GM12864 (cell line): ENCODE measurements at regions not wholly inside any gene's neighbourhood (a gene's known extent, or its start where the extent isn't known, plus 50 kb on each side); places are given as distances from the start of the nearest gene placed in this dataset.

ENCODE experiments used
- DNase-seq: peaks from one replicate; pipeline ENCODE4 v3.0.0-alpha.2; 2011; ENCODE audit warnings: low read depth
- H3K4me3 ChIP-seq: 2 replicates; pipeline ENCODE4 v1.5.1; 2011; ENCODE audit warnings: mild to moderate bottlenecking, low read depth, low read length, control low read depth
- TF ChIP-seq, protein P1 (sequence below): IDR thresholded peaks from 2 replicates; pipeline ENCODE4 v1.5.1; 2011; ENCODE audit warnings: low read depth, mild to moderate bottlenecking, moderate library complexity, low read length, control low read depth, inconsistent platforms; ENCODE audit errors: missing control alignments

GRCh38 chr1:164495905-164496304 lies 63.1 kb upstream of the PBX1 start:
- DNase-seq: no peak
- no peak overlapping the region for H3K4me3 ChIP-seq
- TF ChIP-seq, protein P1, sequence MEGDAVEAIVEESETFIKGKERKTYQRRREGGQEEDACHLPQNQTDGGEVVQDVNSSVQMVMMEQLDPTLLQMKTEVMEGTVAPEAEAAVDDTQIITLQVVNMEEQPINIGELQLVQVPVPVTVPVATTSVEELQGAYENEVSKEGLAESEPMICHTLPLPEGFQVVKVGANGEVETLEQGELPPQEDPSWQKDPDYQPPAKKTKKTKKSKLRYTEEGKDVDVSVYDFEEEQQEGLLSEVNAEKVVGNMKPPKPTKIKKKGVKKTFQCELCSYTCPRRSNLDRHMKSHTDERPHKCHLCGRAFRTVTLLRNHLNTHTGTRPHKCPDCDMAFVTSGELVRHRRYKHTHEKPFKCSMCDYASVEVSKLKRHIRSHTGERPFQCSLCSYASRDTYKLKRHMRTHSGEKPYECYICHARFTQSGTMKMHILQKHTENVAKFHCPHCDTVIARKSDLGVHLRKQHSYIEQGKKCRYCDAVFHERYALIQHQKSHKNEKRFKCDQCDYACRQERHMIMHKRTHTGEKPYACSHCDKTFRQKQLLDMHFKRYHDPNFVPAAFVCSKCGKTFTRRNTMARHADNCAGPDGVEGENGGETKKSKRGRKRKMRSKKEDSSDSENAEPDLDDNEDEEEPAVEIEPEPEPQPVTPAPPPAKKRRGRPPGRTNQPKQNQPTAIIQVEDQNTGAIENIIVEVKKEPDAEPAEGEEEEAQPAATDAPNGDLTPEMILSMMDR: no peak

DNA sequence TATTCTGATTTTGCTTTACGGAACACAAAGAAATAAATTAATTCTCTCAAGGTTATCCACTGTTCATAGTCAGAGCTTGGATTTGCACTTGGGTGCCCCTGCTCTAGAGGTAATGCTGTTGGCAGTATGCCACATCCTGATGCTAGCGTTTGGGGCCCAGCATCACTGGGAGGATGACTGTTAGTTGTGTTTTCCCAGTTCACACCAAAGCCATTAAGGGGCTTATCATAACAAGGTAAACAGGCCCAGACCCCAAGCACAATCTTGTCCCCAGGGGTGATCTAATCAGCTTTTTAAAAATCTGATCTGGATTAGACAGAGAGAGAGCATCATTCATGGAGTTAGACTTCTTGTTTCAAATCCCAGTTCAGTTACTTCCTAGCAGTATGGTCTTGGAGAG lies 60.2 kb upstream of the PBX1 start:
- DNase-seq: no peak
- H3K4me3 ChIP-seq: no peak overlapping the region
- TF ChIP-seq, protein P1: no peak

- TF ChIP-seq, protein P1: no peak
- DNase-seq: no peak
- no peak overlapping the region for H3K4me3 ChIP-seq
These were observed 54.2 kb upstream of the PBX1 start for GRCh38 chr1:164504749-164505148.
